ENCODE measurements at regions not wholly inside any gene's neighbourhood (a gene's known extent, or its start where the extent isn't known, plus 50 kb on each side); places are given as distances from the start of the nearest gene placed in this dataset.

DNA sequence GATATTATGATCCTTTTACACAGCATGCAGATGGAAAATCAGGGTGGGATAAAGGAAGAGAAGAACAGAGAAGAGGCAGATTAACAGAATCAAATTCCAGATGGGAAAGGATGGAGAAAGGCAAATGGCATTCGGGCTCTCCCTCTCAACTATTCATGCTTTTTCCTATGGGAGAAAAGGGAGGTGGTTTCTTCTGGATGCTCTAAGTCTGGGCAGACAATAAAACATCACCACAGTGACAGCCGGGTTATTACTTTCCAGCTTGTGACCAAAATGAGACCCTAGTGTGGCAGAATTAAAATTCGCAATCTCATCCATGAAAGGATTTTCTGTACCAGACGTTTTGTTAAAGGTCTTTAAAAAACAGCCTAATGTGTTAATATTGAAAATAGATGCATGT is 440.7 kb downstream of the RND3 start:
- no peak for DNase-seq
- Histone ChIP-seq H3K79me2 (ENCODE audit: control insufficient read depth, insufficient read depth, low read length, poor library complexity) (no peaks in the 10 kb centered on the region), H2BK5ac (ENCODE audit: low read depth, low read length, poor library complexity) (no peak overlapping the region), H3K23ac (ENCODE audit: low read length) (no peak overlapping the region), H3K27me3 (ENCODE audit: insufficient read depth, low read length) (no peaks in the 10 kb centered on the region), H3K18ac (ENCODE audit: low read length) (no peak overlapping the region), H2AK5ac (ENCODE audit: low read length) (no peak overlapping the region), H3K9me3 (ENCODE audit: insufficient read depth, low read depth, low read length) (no peaks in the 10 kb centered on the region), H3K79me1 (ENCODE audit: low read length) (no peaks in the 10 kb centered on the region), H3K14ac (ENCODE audit: low read length) (no peak overlapping the region), H4K12ac (ENCODE audit: low read depth, low read length) (no peak overlapping the region), H3K27ac (ENCODE audit: low read depth, low read length) (peak overlapping the region; percentile 0), H3K4me2 (ENCODE audit: low read length) (no peak overlapping the region), H3K4me3 (ENCODE audit: low read depth, low read length) (no peak overlapping the region), H4K91ac (ENCODE audit: low read depth, low read length) (no peak overlapping the region), H3K36me3 (ENCODE audit: control insufficient read depth in 1 of 2, insufficient read depth in 2 of 2, low read length in 2 of 2) (no peaks in the 10 kb centered on the region), H3K9ac (ENCODE audit: low read length) (no peak overlapping the region), H2BK120ac (ENCODE audit: insufficient read depth, low read length, poor library complexity) (no peak overlapping the region), H2BK12ac (ENCODE audit: low read length) (no peak overlapping the region), H3K4ac (ENCODE audit: low read depth, low read length) (no peak overlapping the region), H2AFZ (ENCODE audit: insufficient read depth, low read length, poor library complexity) (no peak overlapping the region), H3K4me1 (ENCODE audit: control insufficient read depth in 1 of 2, insufficient read depth in 2 of 2, low read length in 2 of 2) (peaks cover 3 to 4% of the 10 kb centered on the region in 2 experiments), H4K8ac (ENCODE audit: low read depth, low read length) (no peak overlapping the region)
- WGBS (ENCODE audit: extremely low coverage, insufficient coverage, insufficient read length), result no CpG with 5 or more reads among the region's 4 CpGs

DNA sequence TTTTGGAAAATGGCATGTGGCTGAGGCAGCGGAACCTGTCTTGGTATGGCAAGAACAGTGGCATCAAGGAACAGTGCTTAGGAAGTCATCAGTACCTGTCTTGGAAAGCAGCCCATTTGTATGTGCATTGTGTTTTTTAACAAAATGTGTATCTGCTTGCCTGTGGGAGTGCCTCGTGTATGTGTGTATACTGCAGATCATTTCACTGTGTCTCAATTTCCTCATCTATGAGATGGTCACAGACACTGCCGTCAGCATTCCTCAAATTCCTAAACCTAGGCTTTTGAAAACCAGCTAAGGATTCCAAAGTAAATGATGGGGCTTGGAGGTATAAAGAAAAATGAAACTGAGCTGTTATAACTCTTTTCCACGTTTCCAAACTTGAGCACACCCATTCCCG is 441.3 kb downstream of the RND3 start:
- no peak overlapping the region for H2AK5ac ChIP-seq (ENCODE audit: low read length)
- H3K4ac ChIP-seq (ENCODE audit: low read depth, low read length), result no peak overlapping the region
- no peak overlapping the region for H3K4me2 ChIP-seq (ENCODE audit: low read length)
- no peak overlapping the region for H3K9ac ChIP-seq (ENCODE audit: low read length)
- H3K18ac ChIP-seq (ENCODE audit: low read length), result no peak overlapping the region
- peak overlapping the region; percentile 0 for H3K27ac ChIP-seq (ENCODE audit: low read depth, low read length)
- no peaks in the 10 kb centered on the region for H3K36me3 ChIP-seq (ENCODE audit: control insufficient read depth in 1 of 2, insufficient read depth in 2 of 2, low read length in 2 of 2)
- peak in 1 of 2 donors; percentile 19 for DNase-seq
- no peak overlapping the region for H3K4me3 ChIP-seq (ENCODE audit: low read depth, low read length)
- H2AFZ ChIP-seq (ENCODE audit: insufficient read depth, low read length, poor library complexity), result no peak overlapping the region
- no peaks in the 10 kb centered on the region for H3K9me3 ChIP-seq (ENCODE audit: insufficient read depth, low read depth, low read length)
- peaks cover 3 to 4% of the 10 kb centered on the region in 2 experiments for H3K4me1 ChIP-seq (ENCODE audit: control insufficient read depth in 1 of 2, insufficient read depth in 2 of 2, low read length in 2 of 2)
- no peaks in the 10 kb centered on the region for H3K79me2 ChIP-seq (ENCODE audit: control insufficient read depth, insufficient read depth, low read length, poor library complexity)
- no peak overlapping the region for H2BK120ac ChIP-seq (ENCODE audit: insufficient read depth, low read length, poor library complexity)
- no peak overlapping the region for H4K12ac ChIP-seq (ENCODE audit: low read depth, low read length)
- WGBS (ENCODE audit: extremely low coverage, insufficient coverage, insufficient read length), result no CpG with 5 or more reads among the region's 5 CpGs
- H2BK5ac ChIP-seq (ENCODE audit: low read depth, low read length, poor library complexity), result no peak overlapping the region
- no peak overlapping the region for H3K23ac ChIP-seq (ENCODE audit: low read length)
- no peak overlapping the region for H2BK12ac ChIP-seq (ENCODE audit: low read length)
- no peak overlapping the region for H4K91ac ChIP-seq (ENCODE audit: low read depth, low read length)
- H3K14ac ChIP-seq (ENCODE audit: low read length), result no peak overlapping the region
- H4K8ac ChIP-seq (ENCODE audit: low read depth, low read length), result no peak overlapping the region
- no peaks in the 10 kb centered on the region for H3K27me3 ChIP-seq (ENCODE audit: insufficient read depth, low read length)
- H3K79me1 ChIP-seq (ENCODE audit: low read length), result no peaks in the 10 kb centered on the region

DNA sequence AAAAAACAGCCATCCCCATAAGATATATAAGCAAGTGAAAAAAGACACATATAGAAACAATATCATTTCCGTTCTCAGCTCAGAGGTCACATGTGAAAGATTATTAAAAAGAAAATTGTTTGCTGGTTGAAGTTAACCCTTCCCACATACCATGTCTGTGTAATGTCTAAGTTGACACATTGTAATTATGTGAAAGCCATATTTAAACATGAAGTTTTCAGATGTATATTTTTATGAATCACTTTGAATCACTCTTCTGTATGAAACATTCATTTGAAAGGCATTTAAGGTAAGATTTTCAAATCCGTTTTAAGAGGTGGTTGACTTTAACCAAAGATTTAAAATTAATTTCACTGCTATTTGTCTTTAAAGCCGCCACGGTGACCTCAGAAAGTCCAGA is 441.9 kb downstream of the RND3 start:
- no peak overlapping the region for H3K14ac ChIP-seq (ENCODE audit: low read length)
- no peaks in the 10 kb centered on the region for H3K79me2 ChIP-seq (ENCODE audit: control insufficient read depth, insufficient read depth, low read length, poor library complexity)
- H2BK5ac ChIP-seq (ENCODE audit: low read depth, low read length, poor library complexity), result no peak overlapping the region
- H3K18ac ChIP-seq (ENCODE audit: low read length), result no peak overlapping the region
- no peaks in the 10 kb centered on the region for H3K27me3 ChIP-seq (ENCODE audit: insufficient read depth, low read length)
- no peak overlapping the region for H4K12ac ChIP-seq (ENCODE audit: low read depth, low read length)
- H2AK5ac ChIP-seq (ENCODE audit: low read length), result no peak overlapping the region
- H2BK12ac ChIP-seq (ENCODE audit: low read length), result no peak overlapping the region
- no peak overlapping the region for H4K91ac ChIP-seq (ENCODE audit: low read depth, low read length)
- peaks cover 3 to 4% of the 10 kb centered on the region in 2 experiments for H3K4me1 ChIP-seq (ENCODE audit: control insufficient read depth in 1 of 2, insufficient read depth in 2 of 2, low read length in 2 of 2)
- no peak for DNase-seq
- H4K8ac ChIP-seq (ENCODE audit: low read depth, low read length), result no peak overlapping the region
- no CpG with 5 or more reads among the region's 4 CpGs for WGBS (ENCODE audit: extremely low coverage, insufficient coverage, insufficient read length)
- no peak overlapping the region for H2BK120ac ChIP-seq (ENCODE audit: insufficient read depth, low read length, poor library complexity)
- no peak overlapping the region for H3K23ac ChIP-seq (ENCODE audit: low read length)
- H3K79me1 ChIP-seq (ENCODE audit: low read length), result no peaks in the 10 kb centered on the region
- H3K27ac ChIP-seq (ENCODE audit: low read depth, low read length), result no peak overlapping the region
- no peak overlapping the region for H3K4me3 ChIP-seq (ENCODE audit: low read depth, low read length)
- H3K36me3 ChIP-seq (ENCODE audit: control insufficient read depth in 1 of 2, insufficient read depth in 2 of 2, low read length in 2 of 2), result no peaks in the 10 kb centered on the region
- no peak overlapping the region for H2AFZ ChIP-seq (ENCODE audit: insufficient read depth, low read length, poor library complexity)
- no peak overlapping the region for H3K4ac ChIP-seq (ENCODE audit: low read depth, low read length)
- no peaks in the 10 kb centered on the region for H3K9me3 ChIP-seq (ENCODE audit: insufficient read depth, low read depth, low read length)
- no peak overlapping the region for H3K4me2 ChIP-seq (ENCODE audit: low read length)
- no peak overlapping the region for H3K9ac ChIP-seq (ENCODE audit: low read length)

DNA sequence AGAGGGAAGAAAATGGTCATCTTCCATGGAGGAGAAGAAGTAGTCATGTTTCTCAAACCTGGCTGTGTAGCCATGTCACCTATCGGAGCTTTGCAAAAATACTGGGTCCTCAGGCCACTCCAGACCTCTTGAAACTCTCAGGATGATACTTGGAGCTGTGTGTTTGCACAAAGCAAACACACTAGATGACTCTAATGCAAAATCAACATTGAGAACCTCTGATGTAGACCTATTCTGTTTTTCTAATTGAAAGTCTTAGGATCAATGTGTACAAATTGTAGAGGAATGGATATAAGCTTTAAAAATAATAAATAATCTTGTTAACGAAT is 444.3 kb downstream of the RND3 start:
- Histone ChIP-seq H4K91ac (ENCODE audit: low read depth, low read length) (no peak overlapping the region), H3K9me3 (ENCODE audit: insufficient read depth, low read depth, low read length) (no peaks in the 10 kb centered on the region), H3K27me3 (ENCODE audit: insufficient read depth, low read length) (no peaks in the 10 kb centered on the region), H2AFZ (ENCODE audit: insufficient read depth, low read length, poor library complexity) (no peak overlapping the region), H3K36me3 (ENCODE audit: control insufficient read depth in 1 of 2, insufficient read depth in 2 of 2, low read length in 2 of 2) (no peaks in the 10 kb centered on the region), H3K27ac (ENCODE audit: low read depth, low read length) (no peak overlapping the region), H3K4me2 (ENCODE audit: low read length) (no peak overlapping the region), H2BK12ac (ENCODE audit: low read length) (no peak overlapping the region), H3K9ac (ENCODE audit: low read length) (no peak overlapping the region), H3K4me1 (ENCODE audit: control insufficient read depth in 1 of 2, insufficient read depth in 2 of 2, low read length in 2 of 2) (peaks cover 3 to 4% of the 10 kb centered on the region in 2 experiments), H4K8ac (ENCODE audit: low read depth, low read length) (no peak overlapping the region), H2AK5ac (ENCODE audit: low read length) (no peak overlapping the region), H2BK120ac (ENCODE audit: insufficient read depth, low read length, poor library complexity) (no peak overlapping the region), H3K79me2 (ENCODE audit: control insufficient read depth, insufficient read depth, low read length, poor library complexity) (no peaks in the 10 kb centered on the region), H2BK5ac (ENCODE audit: low read depth, low read length, poor library complexity) (no peak overlapping the region), H3K14ac (ENCODE audit: low read length) (no peak overlapping the region), H4K12ac (ENCODE audit: low read depth, low read length) (no peak overlapping the region), H3K79me1 (ENCODE audit: low read length) (no peaks in the 10 kb centered on the region), H3K4ac (ENCODE audit: low read depth, low read length) (no peak overlapping the region), H3K23ac (ENCODE audit: low read length) (no peak overlapping the region), H3K18ac (ENCODE audit: low read length) (no peak overlapping the region), H3K4me3 (ENCODE audit: low read depth, low read length) (no peak overlapping the region)
- no peak for DNase-seq
- no CpG with 5 or more reads among the region's 2 CpGs for WGBS (ENCODE audit: extremely low coverage, insufficient coverage, insufficient read length)
